Neural cell (in vitro differentiated cells): ENCODE measurements at regions not wholly inside any gene's neighbourhood (a gene's known extent, or its start where the extent isn't known, plus 50 kb on each side); places are given as distances from the start of the nearest gene placed in this dataset.

Experiments
- CTCF ChIP-seq: fragments of 450-650 bp; IDR thresholded peaks from 2 replicates; pipeline ENCODE4 v1.5.1; 2014; ENCODE audit warnings: antibody characterized with exemption, mild to moderate bottlenecking, moderate library complexity; ENCODE audit not compliant: poor library complexity, severe bottlenecking
- EZH2 ChIP-seq: fragments of 200-600, 300-800 bp; shearing (Covaris generic), sonication (generic); IDR thresholded peaks from 2 replicates; pipeline ENCODE4 v1.6.1; 2014; ENCODE audit warnings: antibody characterized with exemption, low read length, borderline replicate concordance, mild to moderate bottlenecking; ENCODE audit not compliant: insufficient read depth, poor library complexity, severe bottlenecking
- MXI1 ChIP-seq: fragments of 450-650 bp; conservative IDR thresholded peaks from 2 replicates; pipeline ENCODE4 v1.6.1; 2014; ENCODE audit warnings: antibody characterized with exemption, mild to moderate bottlenecking; ENCODE audit not compliant: poor library complexity, severe bottlenecking
- POLR2AphosphoS5 ChIP-seq: IDR thresholded peaks from 2 replicates; pipeline ENCODE4 v1.6.1; 2012

GRCh38 chr10:29877793-29878491 lies 181.4 kb downstream of the JCAD start:
- TF ChIP-seq CTCF (no peak), EZH2 (no peak), MXI1 (no peak), POLR2AphosphoS5 (no peak)
